HL-60 (cell line): ENCODE measurements at regions not wholly inside any gene's neighbourhood (a gene's known extent, or its start where the extent isn't known, plus 50 kb on each side); places are given as distances from the start of the nearest gene placed in this dataset.

Experiments used
- DNase-seq, 2 experiments: peaks; one replicate each; pipeline ENCODE4 v3.0.0-alpha.2; 2010 to 2020; ENCODE audit warnings: low read depth in 1 of 2, low spot score in 1 of 2
- H3K27ac ChIP-seq: fragments of 250-450 bp; sonication (Bioruptor Pico); replicated peaks from 2 replicates; pipeline ENCODE4 v1.5.1; 2020; ENCODE audit warnings: mild to moderate bottlenecking, moderate library complexity
- H3K27me3 ChIP-seq: fragments of 250-450 bp; sonication (Bioruptor Pico); 2 replicates; pipeline ENCODE4 v1.5.1; 2021; ENCODE audit warnings: mild to moderate bottlenecking, moderate library complexity; ENCODE audit not compliant: insufficient read depth, poor library complexity, severe bottlenecking
- H3K4me3 ChIP-seq: replicated peaks from 2 replicates; pipeline ENCODE4 v1.5.1; 2011; ENCODE audit warnings: mild to moderate bottlenecking, control low read depth, low read length; ENCODE audit not compliant: insufficient read depth
- CTCF ChIP-seq: IDR thresholded peaks from one replicate; pipeline ENCODE4 v1.5.1; 2011; ENCODE audit warnings: low read length, control low read depth, inconsistent platforms; ENCODE audit not compliant: insufficient read depth
- GABPA ChIP-seq: IDR thresholded peaks from 2 replicates; pipeline ENCODE4 v1.6.1; 2012; ENCODE audit warnings: low read depth
- POLR2AphosphoS5 ChIP-seq: IDR thresholded peaks from 2 replicates; pipeline ENCODE4 v1.6.1; 2012; ENCODE audit warnings: low read depth
- SPI1 ChIP-seq: IDR thresholded peaks from 2 replicates; pipeline ENCODE4 v1.6.1; 2012; ENCODE audit warnings: low read depth, mild to moderate bottlenecking, borderline replicate concordance
- TF ChIP-seq, protein P1 (sequence below): IDR thresholded peaks from 2 replicates; pipeline ENCODE4 v1.6.1; 2012; ENCODE audit warnings: low read depth; ENCODE audit not compliant: insufficient replicate concordance

DNA sequence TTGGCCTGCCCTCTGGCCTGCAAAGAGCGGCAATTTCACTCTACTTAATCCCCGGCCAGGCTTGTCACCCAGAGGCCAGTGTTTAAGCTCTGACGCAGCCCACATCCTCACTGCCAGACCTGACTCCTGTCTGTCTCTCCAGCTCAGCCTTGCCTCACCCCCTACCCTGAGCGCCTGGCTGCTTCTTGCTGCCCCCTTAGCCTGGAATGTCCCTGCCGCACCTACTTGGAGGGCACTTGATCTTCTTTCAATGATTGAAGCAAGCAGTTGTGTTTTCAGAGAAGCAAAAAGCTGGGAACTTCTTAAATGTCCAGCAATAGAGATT lies 87.4 kb upstream of the ZBTB40 start:
- TF ChIP-seq, protein P1, sequence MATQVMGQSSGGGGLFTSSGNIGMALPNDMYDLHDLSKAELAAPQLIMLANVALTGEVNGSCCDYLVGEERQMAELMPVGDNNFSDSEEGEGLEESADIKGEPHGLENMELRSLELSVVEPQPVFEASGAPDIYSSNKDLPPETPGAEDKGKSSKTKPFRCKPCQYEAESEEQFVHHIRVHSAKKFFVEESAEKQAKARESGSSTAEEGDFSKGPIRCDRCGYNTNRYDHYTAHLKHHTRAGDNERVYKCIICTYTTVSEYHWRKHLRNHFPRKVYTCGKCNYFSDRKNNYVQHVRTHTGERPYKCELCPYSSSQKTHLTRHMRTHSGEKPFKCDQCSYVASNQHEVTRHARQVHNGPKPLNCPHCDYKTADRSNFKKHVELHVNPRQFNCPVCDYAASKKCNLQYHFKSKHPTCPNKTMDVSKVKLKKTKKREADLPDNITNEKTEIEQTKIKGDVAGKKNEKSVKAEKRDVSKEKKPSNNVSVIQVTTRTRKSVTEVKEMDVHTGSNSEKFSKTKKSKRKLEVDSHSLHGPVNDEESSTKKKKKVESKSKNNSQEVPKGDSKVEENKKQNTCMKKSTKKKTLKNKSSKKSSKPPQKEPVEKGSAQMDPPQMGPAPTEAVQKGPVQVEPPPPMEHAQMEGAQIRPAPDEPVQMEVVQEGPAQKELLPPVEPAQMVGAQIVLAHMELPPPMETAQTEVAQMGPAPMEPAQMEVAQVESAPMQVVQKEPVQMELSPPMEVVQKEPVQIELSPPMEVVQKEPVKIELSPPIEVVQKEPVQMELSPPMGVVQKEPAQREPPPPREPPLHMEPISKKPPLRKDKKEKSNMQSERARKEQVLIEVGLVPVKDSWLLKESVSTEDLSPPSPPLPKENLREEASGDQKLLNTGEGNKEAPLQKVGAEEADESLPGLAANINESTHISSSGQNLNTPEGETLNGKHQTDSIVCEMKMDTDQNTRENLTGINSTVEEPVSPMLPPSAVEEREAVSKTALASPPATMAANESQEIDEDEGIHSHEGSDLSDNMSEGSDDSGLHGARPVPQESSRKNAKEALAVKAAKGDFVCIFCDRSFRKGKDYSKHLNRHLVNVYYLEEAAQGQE = no peak
- TF ChIP-seq SPI1 = no peak
- TF ChIP-seq GABPA = no peak
- TF ChIP-seq CTCF = no peak
- TF ChIP-seq POLR2AphosphoS5 = no peak
- Histone ChIP-seq H3K27me3 (no peaks in the 10 kb centered on the region), H3K4me3 (no peak overlapping the region), H3K27ac (no peak overlapping the region)
- no peak for DNase-seq

GRCh38 chr1:22364764-22365163 lies 86.9 kb upstream of the ZBTB40 start:
- TF ChIP-seq GABPA (no peak), CTCF (no peak)
- TF ChIP-seq, protein P1 = no peak
- Histone ChIP-seq H3K27ac (no peak overlapping the region), H3K4me3 (no peak overlapping the region), H3K27me3 (no peaks in the 10 kb centered on the region)
- no peak for DNase-seq

DNA sequence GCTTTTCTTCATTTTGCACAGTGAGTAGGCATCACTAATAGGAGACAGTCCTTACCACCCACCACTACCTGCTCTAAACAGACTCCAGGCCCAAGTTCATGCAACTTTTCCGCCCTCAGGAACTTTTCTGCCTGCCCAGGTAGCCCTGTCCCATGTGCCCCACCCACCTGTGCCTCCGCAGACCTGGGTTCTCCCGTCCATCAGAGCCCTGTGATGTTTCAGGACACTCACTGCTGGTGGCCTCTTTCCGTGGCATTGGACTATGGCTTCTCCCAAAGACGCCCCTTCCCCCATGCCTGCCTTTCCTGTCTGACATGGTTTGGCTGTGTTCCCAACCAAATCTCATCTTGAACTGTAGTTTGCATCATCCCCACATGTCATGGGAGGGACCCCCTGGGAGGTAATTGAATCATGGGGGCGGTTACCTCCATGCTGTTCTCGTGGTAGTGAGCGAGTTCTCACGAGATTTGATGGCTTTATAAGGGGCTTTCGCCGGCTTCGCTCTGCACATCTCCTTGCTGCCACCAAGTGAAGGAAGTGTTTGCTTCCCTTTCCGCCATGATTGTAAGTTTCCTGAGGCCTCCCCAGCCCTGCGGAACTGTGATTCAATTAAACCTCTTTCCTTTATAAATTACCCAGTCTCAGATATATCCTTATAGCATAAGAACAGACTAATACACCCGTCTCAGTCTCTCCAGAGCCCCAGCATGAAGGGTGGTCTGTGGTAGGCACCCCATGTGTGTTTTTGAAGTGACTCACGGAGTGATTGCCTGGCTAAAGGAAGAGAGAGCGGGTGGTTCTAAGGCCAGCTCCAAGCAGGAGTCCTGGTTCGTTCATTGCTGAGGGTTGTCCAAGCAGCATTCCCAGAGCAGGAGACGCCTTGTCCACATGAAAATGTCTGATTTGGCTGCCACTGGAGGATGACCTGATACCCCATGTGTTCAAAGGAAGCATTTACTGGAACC lies 86.0 kb upstream of the ZBTB40 start:
- Histone ChIP-seq H3K27me3 (no peaks in the 10 kb centered on the region), H3K4me3 (no peak overlapping the region)

More for the DNA sequence above, 86.0 kb upstream of the ZBTB40 start:
- H3K27ac ChIP-seq = no peak overlapping the region
- TF ChIP-seq POLR2AphosphoS5 (no peak), CTCF (no peak), SPI1 (no peak), GABPA (no peak)
- TF ChIP-seq, protein P1 = no peak
- DNase-seq = no peak
